Fibroblast of skin of right biceps (primary cell): ENCODE measurements at regions not wholly inside any gene's neighbourhood (a gene's known extent, or its start where the extent isn't known, plus 50 kb on each side); places are given as distances from the start of the nearest gene placed in this dataset.
"Not testable (repeated sequence)": the region's sequence is repeated elsewhere in the genome, so short reads cannot be mapped to it uniquely, and the experiment has no call there.

ENCODE experiments used
- DNase-seq: peaks from one replicate; pipeline ENCODE4 v3.0.0-alpha.2; 2013

DNA sequence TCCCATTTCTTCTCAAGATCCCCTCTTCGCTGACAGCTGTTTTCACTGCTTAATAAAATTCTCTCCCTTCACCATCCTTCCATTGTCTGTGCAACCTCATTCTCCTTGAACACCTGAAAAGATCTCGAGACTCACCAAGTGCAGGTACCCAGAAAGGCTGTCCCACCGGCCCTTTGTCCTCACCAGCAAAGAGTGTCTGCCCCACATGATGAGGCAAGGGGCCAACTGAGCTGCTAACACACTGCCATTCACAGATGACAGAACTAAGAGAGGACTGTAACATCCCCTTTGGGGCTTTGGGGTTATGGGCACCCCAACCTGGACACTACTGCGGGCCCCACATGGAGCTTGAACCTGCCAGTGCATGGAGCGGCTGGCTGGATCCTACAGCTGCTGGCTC is 771.4 kb upstream of the MIR17HG start:
- DNase-seq, result no peak

GRCh38 chr13:90577726-90578125 is 769.8 kb upstream of the MIR17HG start:
- no peak for DNase-seq

DNA sequence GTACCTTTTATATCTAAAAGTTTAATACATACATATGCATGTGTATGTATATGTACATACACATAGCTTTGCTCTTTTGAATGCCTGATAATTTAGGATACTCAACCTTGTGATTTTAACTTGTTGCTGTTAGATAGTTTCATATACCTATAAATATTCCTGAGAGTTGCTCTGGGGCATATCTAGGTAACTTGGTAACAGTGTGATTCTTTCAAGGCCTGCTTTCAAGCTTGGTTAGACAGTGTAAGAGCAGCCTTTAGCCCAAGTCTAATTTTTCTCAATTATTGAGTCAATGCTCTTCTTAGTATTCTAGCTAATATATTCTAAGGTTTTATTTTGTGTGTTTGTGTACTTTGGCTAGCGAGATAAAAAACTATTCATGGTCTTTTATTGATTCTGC is 762.1 kb upstream of the MIR17HG start:
- no peak for DNase-seq

- DNase-seq, result no peak
Observed at GRCh38 chr13:90591260-90591926, 756.1 kb upstream of the MIR17HG start.

DNA sequence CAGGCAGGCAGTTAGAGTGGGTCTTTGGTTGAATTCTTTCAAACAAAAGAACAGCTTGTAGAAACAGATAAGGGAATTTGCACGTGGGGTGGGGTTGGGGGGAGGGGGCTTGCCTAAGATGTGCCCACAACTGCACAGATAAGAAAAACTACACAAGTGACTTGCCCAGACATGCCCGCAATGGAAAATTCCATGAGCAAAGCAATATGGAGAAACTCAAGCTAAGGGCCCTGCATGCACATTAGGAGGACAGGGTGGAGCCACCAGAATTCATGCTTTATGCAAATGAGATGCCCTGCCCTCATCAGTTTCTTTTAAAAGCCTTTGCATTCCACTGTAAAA is 755.6 kb upstream of the MIR17HG start:
- DNase-seq, result no peak

DNA sequence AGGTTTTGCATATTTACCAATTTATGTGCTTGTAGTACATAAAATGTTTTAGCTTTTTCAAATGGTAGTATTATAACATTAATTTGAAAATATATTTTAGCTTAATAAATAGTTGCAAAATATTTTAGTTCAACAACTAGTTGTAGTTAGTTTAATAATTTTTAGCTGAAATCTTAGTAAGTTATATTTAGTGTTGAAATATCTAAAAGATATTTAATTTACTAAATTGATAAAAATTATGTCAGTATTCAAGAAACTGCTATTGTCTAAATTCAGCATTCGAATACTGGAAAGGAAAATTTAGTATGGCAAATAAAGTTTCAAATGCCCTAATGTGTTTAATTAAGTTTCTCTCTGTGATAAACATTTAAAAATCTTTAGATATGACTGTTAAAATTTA is 754.5 kb upstream of the MIR17HG start:
- DNase-seq, result no peak

GRCh38 chr13:90594681-90595080 is 752.8 kb upstream of the MIR17HG start:
- peak; percentile 45 for DNase-seq

- no peak for DNase-seq
Observed at GRCh38 chr13:90605664-90606063, 741.8 kb upstream of the MIR17HG start.

DNA sequence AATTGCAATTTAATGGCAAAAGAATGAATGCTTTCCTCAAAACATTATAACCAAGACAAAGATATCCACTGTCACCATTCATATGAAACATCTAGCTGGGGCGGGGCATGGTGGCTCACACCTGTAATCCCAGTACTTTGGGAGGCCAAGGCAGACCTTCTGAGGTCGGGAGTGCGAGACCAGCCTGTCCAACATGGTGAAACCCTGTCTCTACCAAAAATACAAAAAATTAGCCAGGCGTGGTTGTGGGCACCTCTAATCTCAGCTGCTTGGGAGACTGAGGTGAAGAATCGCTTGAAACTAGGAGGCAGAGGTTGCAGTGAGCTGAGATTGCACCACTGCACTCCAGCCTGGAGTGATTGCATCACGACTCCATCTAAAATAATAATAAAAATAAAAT is 740.6 kb upstream of the MIR17HG start:
- not testable (repeated sequence) for DNase-seq

GRCh38 chr13:90612391-90612790 is 735.1 kb upstream of the MIR17HG start:
- DNase-seq, result no peak

DNA sequence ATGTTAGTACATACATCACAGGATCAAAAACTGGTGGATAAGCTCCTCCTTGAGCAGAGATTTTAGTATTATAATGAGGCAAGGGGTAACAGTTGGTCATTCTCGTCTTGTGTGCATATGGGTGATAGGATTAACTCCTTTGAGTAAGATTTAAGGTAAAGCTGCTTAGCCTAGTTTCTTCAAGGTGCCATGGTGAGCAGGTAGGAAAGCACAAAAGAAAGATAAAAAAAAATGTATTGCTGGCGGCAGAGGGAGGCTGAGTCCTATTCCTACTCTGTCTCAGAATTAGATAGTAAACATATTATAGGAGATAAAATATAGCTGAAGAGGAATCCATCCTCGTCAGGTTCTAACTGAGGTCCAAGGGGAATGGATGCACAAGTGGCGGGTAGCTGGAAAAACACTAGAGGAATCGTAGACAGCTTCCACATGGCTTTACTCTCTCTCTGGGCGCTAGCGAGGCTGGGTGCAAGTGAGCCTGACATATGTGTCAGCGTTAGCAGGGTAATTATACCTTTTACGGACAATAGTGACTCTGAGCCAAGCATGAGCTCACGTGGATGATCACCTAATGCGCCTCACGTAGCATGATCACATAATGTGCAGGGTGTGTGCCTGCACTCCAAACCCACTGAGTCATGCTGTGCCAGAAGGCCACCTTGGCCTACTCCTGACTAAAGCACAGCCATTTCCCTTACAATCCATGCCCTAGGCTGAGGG is 734.3 kb upstream of the MIR17HG start:
- no peak for DNase-seq

- DNase-seq, result no peak
Observed at GRCh38 chr13:90615236-90615635, 732.3 kb upstream of the MIR17HG start.

DNA sequence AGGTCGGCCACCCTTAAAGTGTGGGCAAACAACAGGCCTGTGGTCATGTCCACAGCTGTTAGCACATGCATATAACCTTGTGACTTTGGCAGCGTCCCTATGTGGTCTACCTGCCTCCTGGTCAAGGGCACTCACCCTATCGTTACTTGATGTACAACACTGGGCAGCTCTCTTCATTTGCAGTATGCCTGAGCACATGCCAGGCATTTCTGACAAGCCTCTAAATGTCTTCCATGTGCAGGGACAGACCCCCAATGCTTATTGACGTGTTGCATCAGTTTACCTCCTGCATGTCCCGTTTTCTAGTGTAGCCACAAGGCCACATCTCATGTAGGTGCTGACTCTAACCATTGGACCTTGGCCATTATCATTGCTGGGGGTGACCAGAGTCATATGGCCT is 731.7 kb upstream of the MIR17HG start:
- no peak for DNase-seq

DNA sequence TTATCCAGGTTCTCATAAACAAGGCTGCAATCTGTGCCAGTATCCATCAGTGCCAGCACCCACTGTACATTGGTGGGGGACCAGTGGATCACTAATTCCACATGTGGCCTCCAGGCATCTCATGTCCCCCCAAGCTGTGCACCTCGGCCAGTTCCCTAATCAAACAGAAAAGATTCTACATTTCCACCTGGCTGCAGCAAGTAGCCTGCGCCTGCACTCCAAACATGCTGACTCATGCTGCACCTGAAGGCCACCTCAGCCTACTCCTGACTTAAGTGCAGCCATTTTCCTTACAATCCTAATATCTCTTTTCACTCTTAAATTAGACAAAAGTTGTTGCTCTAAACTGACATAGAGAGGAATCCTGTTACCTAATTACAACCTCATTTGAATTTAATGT is 729.4 kb upstream of the MIR17HG start:
- no peak for DNase-seq

DNA sequence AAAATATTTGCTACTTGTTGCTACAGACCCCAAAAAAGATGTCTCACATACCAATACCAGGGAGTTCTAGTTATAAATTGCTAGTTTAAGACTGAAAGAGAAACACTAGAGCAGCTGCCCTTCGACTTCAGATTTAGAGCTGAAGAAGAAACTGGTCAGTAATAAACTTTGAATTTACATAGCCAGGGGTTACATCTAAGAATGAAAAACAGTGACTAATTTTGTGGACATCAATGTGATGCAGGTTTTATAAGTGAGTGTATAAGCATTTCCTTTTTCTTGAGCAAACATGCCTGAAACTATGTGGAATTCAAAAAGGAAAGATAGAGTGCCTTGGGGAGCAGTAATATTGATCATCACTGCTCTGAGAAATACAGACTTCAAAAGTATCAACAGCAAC is 724.9 kb upstream of the MIR17HG start:
- DNase-seq, result no peak

DNA sequence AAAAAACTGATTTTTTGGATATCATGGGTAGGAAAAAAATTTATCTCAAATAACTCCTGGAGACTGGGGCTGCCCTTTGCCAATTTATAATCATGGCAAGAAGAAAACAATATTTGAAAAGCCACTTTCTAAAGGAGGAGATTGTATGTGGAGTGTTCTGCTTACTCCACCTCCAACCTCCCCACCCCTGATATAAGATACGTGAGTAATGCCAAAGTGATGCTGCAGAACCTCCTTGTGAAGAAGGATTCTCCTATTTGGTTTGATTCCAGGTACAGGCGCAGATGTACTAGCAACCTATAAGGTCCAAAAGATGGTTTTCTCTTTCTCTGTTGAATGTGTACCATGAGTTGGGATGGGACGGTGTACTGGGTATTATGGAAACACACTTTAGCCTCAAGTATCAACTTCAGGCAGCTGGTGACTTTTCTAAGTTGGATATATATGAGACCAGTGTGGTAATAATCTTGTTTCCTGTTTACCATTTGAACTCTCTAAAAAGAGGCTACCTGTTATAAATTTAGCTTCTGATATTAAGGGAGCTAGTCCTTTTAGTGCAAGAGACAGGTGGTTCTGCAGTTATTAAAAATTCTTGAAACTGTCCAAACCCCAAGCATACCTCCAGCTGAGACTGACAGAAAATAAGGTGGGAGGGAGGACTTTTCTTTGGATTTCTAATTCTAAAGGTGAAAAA is 724.0 kb upstream of the MIR17HG start:
- DNase-seq, result no peak

DNA sequence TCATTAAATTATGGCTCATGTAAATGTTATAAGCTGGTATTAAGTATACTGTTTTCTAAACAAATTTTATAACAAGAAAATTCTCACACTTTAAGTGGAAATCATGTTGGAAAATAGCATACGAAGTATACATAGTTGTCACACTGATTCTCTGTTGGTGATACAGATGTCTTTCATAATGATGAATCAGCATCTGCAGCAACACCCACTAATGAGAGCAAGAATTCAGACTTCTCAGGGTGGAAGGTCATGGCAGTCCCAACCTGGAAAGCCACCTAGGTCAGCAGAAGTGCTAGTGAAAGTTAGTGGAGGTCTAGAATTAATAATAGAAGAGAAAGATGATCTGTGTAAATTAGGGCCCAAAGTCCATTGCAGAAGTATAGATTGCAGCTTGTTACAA is 719.7 kb upstream of the MIR17HG start:
- no peak for DNase-seq

GRCh38 chr13:90628471-90628870 is 719.0 kb upstream of the MIR17HG start:
- DNase-seq, result no peak

GRCh38 chr13:90630716-90631115 is 716.8 kb upstream of the MIR17HG start:
- no peak for DNase-seq

- DNase-seq, result no peak
Observed at GRCh38 chr13:90632184-90632583, 715.3 kb upstream of the MIR17HG start.

GRCh38 chr13:90633849-90634248 is 713.6 kb upstream of the MIR17HG start:
- no peak for DNase-seq

- DNase-seq, result peak; percentile 29
Observed at GRCh38 chr13:90640976-90641375, 706.5 kb upstream of the MIR17HG start.

DNA sequence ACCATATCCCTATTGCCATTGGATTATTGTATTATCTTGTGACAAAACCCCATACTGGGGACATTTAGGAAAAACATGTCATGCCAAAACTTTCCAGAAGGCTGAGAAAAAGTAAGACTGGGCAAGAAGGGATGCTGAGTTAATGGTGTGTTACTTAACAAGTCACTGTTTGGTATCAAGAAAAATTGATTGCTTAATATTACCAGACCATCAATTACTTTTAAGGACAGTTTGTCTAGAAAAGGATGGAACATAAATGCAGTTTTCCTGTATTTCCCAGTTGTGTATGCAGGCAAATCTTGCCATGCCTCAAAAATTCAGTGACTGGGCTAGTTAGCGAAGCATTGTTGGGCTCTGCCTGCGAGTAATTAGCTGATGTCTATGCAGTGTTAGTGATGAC is 705.6 kb upstream of the MIR17HG start:
- DNase-seq, result no peak

- DNase-seq, result no peak
Observed at GRCh38 chr13:90645582-90645981, 701.9 kb upstream of the MIR17HG start.
